ENCODE measurements at regions not wholly inside any gene's neighbourhood (a gene's known extent, or its start where the extent isn't known, plus 50 kb on each side); places are given as distances from the start of the nearest gene placed in this dataset.

DNA sequence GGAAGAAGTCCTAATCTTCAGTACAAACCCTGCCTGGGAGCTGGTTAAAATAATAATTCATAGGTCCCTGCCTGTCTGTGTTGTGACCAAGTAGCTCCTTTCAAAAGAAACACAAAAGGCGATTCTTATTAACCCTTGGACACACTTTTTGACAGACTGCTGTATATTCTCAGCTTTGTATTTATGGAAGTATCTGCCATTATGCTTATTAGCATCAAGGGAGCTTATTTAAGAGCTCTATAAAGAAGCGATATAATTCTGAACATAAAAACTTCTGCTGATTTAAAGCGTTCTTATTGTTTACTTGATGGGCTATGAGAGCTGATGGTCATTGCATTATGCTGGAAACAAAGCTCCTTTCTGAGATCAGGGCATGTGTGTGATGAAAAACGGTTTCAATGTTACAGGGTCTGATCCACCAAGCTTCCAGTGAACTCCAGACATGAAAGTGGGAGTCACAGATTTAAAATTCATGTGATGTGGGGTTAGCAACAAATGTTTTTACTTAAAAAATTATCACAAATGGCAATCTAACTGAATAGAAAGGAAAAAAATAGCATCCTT lies 181.8 kb upstream of the PDE10A start:
- TF ChIP-seq, protein P1, sequence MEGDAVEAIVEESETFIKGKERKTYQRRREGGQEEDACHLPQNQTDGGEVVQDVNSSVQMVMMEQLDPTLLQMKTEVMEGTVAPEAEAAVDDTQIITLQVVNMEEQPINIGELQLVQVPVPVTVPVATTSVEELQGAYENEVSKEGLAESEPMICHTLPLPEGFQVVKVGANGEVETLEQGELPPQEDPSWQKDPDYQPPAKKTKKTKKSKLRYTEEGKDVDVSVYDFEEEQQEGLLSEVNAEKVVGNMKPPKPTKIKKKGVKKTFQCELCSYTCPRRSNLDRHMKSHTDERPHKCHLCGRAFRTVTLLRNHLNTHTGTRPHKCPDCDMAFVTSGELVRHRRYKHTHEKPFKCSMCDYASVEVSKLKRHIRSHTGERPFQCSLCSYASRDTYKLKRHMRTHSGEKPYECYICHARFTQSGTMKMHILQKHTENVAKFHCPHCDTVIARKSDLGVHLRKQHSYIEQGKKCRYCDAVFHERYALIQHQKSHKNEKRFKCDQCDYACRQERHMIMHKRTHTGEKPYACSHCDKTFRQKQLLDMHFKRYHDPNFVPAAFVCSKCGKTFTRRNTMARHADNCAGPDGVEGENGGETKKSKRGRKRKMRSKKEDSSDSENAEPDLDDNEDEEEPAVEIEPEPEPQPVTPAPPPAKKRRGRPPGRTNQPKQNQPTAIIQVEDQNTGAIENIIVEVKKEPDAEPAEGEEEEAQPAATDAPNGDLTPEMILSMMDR (IDR thresholded peaks at IDR 0.05; ENCODE audit: extremely low read depth in 1 of 2, insufficient read depth in 1 of 2, low read depth in 1 of 2, low read length in 2 of 2), result no peak
- no peak for TF ChIP-seq JUN (IDR thresholded peaks at IDR 0.05; ENCODE audit: borderline replicate concordance, insufficient read depth, insufficient read length, low read depth)
- TF ChIP-seq GATA2 (IDR thresholded peaks at IDR 0.05; ENCODE audit: insufficient read depth, insufficient read length, low read depth, low read length), result no peak
- TF ChIP-seq, protein P2, sequence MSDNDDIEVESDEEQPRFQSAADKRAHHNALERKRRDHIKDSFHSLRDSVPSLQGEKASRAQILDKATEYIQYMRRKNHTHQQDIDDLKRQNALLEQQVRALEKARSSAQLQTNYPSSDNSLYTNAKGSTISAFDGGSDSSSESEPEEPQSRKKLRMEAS (IDR thresholded peaks at IDR 0.05; ENCODE audit: insufficient read depth, insufficient read length), result no peak
- TF ChIP-seq POLR2AphosphoS5 (IDR thresholded peaks at IDR 0.05; ENCODE audit: insufficient read depth, low read depth, low read length), result no peak
- no peak for TF ChIP-seq MYC (IDR thresholded peaks at IDR 0.05; ENCODE audit: low read depth, low read length)
- TF ChIP-seq POLR2A (IDR thresholded peaks at IDR 0.05; ENCODE audit: low read depth, low read length), result no peak
- no peak for TF ChIP-seq EZH2 (IDR thresholded peaks at IDR 0.05; ENCODE audit: borderline replicate concordance, low read depth, low read length, severe bottlenecking)
- TF ChIP-seq FOS (IDR thresholded peaks at IDR 0.05; ENCODE audit: borderline replicate concordance, insufficient read depth, low read length), result no peak
- intact Hi-C loops (cut with micrococcal nuclease), result no loop called here
- H3K27me3 ChIP-seq (ENCODE audit: control insufficient read depth in 2 of 2, insufficient read depth in 2 of 2, low read length in 2 of 2), result peaks cover 0 to 2% of the 10 kb centered on the region in 2 experiments

More for the DNA sequence above, 181.8 kb upstream of the PDE10A start:
- Histone ChIP-seq H3K4me2 (ENCODE audit: insufficient read depth, low read length) (no peak overlapping the region), H3K9me1 (replicated peaks; ENCODE audit: control insufficient read depth, extremely low read depth, insufficient read depth, low read length) (no peaks in the 10 kb centered on the region), H3K9me3 (replicated peaks; ENCODE audit: control insufficient read depth, insufficient read depth, low read length) (no peaks in the 10 kb centered on the region), H3K79me2 (ENCODE audit: control insufficient read depth, insufficient read depth, low read length) (no peaks in the 10 kb centered on the region), H3K4me1 (ENCODE audit: control insufficient read depth, extremely low read depth, insufficient read depth, low read length) (no peaks in the 10 kb centered on the region), H2AFZ (ENCODE audit: low read depth, low read length) (no peak overlapping the region), H3K4me3 (replicated peaks in 1 of 3; ENCODE audit: insufficient read depth in 1 of 3, low read depth in 1 of 3, low read length in 3 of 3) (no peak overlapping the region), H4K20me1 (replicated peaks; ENCODE audit: control insufficient read depth, extremely low read depth, insufficient read depth, low read length) (no peaks in the 10 kb centered on the region), H3K27ac (ENCODE audit: insufficient read depth, low read depth, low read length) (no peak overlapping the region), H3K9ac (replicated peaks; ENCODE audit: extremely low read depth, insufficient read depth, low read length) (no peak overlapping the region), H3K36me3 (ENCODE audit: control insufficient read depth in 2 of 2, extremely low read depth in 1 of 2, insufficient read depth in 2 of 2, low read length in 2 of 2) (no peaks in the 10 kb centered on the region)
- dilution Hi-C loops (cut with MboI; ENCODE audit: extremely low pct_ligation_motif_present, low sequenced_read_pairs), result no loop called here
- no TSS peak for BruUV-seq (replicated peaks)
- ChIA-PET CTCF (interaction anchor here (3.3 to 4.5 kb wide), 2 partner anchors 116 to 404 kb away, joined by 19 to 42 read pairs; no protein-coding TSS in a partner anchor), POLR2A (no interaction called here)
- DNase-seq (ENCODE audit: low read depth, low spot score), result no peak
- FAIRE-seq, result no peak

Data from endothelial cell of umbilical vein (primary cell).